IMR-90 (cell line): ENCODE measurements at regions not wholly inside any gene's neighbourhood (a gene's known extent, or its start where the extent isn't known, plus 50 kb on each side); places are given as distances from the start of the nearest gene placed in this dataset.

ENCODE experiments used
- BHLHE40 ChIP-seq: fragments of 150-350 bp; IDR thresholded peaks from 2 replicates; pipeline ENCODE4 v1.6.1; 2016; ENCODE audit warnings: mild to moderate bottlenecking, low read depth, low read length
- CEBPB ChIP-seq: IDR thresholded peaks from 2 replicates; pipeline ENCODE4 v1.6.1; 2012; ENCODE audit warnings: low read depth, low read length, improper control_type of control experiment
- ELK1 ChIP-seq: fragments of 150-350 bp; IDR thresholded peaks from 2 replicates; pipeline ENCODE4 v1.6.1; 2016; ENCODE audit warnings: low read depth, mild to moderate bottlenecking, low read length, moderate library complexity, borderline replicate concordance
- FOS ChIP-seq: fragments of 150-350 bp; IDR thresholded peaks from 2 replicates; pipeline ENCODE4 v1.6.1; 2016; ENCODE audit warnings: low read depth, low read length
- MXI1 ChIP-seq: IDR thresholded peaks from 2 replicates; pipeline ENCODE4 v1.6.1; 2012; ENCODE audit warnings: low read depth, mild to moderate bottlenecking, low read length, moderate library complexity, borderline replicate concordance
- NFE2L2 ChIP-seq: fragments of 150-350 bp; IDR thresholded peaks from 2 replicates; pipeline ENCODE4 v1.6.1; 2016; ENCODE audit warnings: low read depth, mild to moderate bottlenecking, low read length
- POLR2A ChIP-seq: IDR thresholded peaks from 2 replicates; pipeline ENCODE4 v1.6.1; 2012; ENCODE audit warnings: mild to moderate bottlenecking, low read depth, low read length
- RAD21 ChIP-seq: IDR thresholded peaks from 2 replicates; pipeline ENCODE4 v1.6.1; 2012; ENCODE audit warnings: low read length, improper control_type of control experiment
- RCOR1 ChIP-seq: IDR thresholded peaks from 2 replicates; pipeline ENCODE4 v1.6.1; 2012; ENCODE audit warnings: mild to moderate bottlenecking, low read length, improper control_type of control experiment; ENCODE audit not compliant: insufficient replicate concordance
- SMC3 ChIP-seq: fragments of 150-350 bp; IDR thresholded peaks from 2 replicates; pipeline ENCODE4 v1.6.1; 2016; ENCODE audit warnings: low read depth, mild to moderate bottlenecking, antibody characterized with exemption, low read length, moderate library complexity
- TF ChIP-seq, protein P1 (sequence below): conservative IDR thresholded peaks from 2 replicates; pipeline ENCODE4 v1.5.1; 2012; ENCODE audit warnings: mild to moderate bottlenecking, low read depth, low read length, improper control_type of control experiment
- TF ChIP-seq, protein P2 (sequence below): fragments of 150-350 bp; IDR thresholded peaks from 2 replicates; pipeline ENCODE4 v1.6.1; 2017; ENCODE audit warnings: mild to moderate bottlenecking, antibody characterized with exemption, low read length, low read depth

DNA sequence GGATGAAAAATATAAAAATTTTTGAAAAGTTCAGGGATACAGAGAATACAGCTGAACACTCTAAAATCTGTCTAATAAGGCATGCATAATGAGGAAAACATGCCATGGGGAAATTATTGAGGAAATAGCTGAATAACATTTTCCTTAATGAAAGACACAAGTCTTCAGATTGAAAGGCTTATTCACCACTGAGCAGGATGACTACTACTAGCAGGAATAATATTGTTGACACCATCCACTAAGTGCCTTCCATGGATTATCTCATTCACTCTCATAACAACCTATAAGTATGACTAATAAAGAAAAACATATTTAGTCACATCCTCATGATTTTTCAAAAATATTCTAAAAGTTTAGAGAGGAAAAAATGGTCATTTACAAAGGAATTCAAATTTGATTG lies 96.7 kb upstream of the FER start:
- TF ChIP-seq, protein P1, sequence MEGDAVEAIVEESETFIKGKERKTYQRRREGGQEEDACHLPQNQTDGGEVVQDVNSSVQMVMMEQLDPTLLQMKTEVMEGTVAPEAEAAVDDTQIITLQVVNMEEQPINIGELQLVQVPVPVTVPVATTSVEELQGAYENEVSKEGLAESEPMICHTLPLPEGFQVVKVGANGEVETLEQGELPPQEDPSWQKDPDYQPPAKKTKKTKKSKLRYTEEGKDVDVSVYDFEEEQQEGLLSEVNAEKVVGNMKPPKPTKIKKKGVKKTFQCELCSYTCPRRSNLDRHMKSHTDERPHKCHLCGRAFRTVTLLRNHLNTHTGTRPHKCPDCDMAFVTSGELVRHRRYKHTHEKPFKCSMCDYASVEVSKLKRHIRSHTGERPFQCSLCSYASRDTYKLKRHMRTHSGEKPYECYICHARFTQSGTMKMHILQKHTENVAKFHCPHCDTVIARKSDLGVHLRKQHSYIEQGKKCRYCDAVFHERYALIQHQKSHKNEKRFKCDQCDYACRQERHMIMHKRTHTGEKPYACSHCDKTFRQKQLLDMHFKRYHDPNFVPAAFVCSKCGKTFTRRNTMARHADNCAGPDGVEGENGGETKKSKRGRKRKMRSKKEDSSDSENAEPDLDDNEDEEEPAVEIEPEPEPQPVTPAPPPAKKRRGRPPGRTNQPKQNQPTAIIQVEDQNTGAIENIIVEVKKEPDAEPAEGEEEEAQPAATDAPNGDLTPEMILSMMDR = no peak
- no peak for TF ChIP-seq RAD21
- no peak for TF ChIP-seq POLR2A
- TF ChIP-seq MXI1 = no peak
- no peak for TF ChIP-seq CEBPB
- TF ChIP-seq BHLHE40 = no peak
- TF ChIP-seq RCOR1 = no peak
- no peak for TF ChIP-seq NFE2L2
- TF ChIP-seq, protein P2, sequence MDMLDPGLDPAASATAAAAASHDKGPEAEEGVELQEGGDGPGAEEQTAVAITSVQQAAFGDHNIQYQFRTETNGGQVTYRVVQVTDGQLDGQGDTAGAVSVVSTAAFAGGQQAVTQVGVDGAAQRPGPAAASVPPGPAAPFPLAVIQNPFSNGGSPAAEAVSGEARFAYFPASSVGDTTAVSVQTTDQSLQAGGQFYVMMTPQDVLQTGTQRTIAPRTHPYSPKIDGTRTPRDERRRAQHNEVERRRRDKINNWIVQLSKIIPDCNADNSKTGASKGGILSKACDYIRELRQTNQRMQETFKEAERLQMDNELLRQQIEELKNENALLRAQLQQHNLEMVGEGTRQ = no peak
- no peak for TF ChIP-seq ELK1
- no peak for TF ChIP-seq FOS
- TF ChIP-seq SMC3 = no peak
